ENCODE measurements at regions not wholly inside any gene's neighbourhood (a gene's known extent, or its start where the extent isn't known, plus 50 kb on each side); places are given as distances from the start of the nearest gene placed in this dataset.

- TF ChIP-seq CTCF (IDR thresholded peaks at IDR 0.05; ENCODE audit: borderline replicate concordance, extremely low read depth, low read length, poor library complexity, severe bottlenecking) (no peak), EZH2 (IDR thresholded peaks at IDR 0.05; ENCODE audit: borderline replicate concordance, low read depth, low read length, severe bottlenecking) (no peak)
These were observed 754.9 kb downstream of the OLFM4 start for GRCh38 chr13:53783471-53783870.
